GM18873 (cell line): ENCODE measurements at regions not wholly inside any gene's neighbourhood (a gene's known extent, or its start where the extent isn't known, plus 50 kb on each side); places are given as distances from the start of the nearest gene placed in this dataset.
"Not testable (repeated sequence)": the region's sequence is repeated elsewhere in the genome, so short reads cannot be mapped to it uniquely, and the experiment has no call there.

Experiments used
- ATAC-seq: cut with Tn5 transposase; IDR thresholded peaks from one replicate; pipeline ENCODE4 v1.9.1; 2021; ENCODE audit warnings: mild to moderate bottlenecking, moderate library complexity, moderate number of reproducible peaks; ENCODE audit not compliant: unreplicated experiment, low FRiP score

- ATAC-seq = not testable (repeated sequence)
These were observed 113.7 kb upstream of the ZNF92 start for GRCh38 chr7:65259864-65260525.

GRCh38 chr7:65254061-65254460 is 119.6 kb upstream of the ZNF92 start:
- ATAC-seq = no peak

GRCh38 chr7:65251851-65252620 is 121.6 kb upstream of the ZNF92 start:
- ATAC-seq = no peak

GRCh38 chr7:65250697-65251395 is 122.8 kb upstream of the ZNF92 start:
- ATAC-seq = no peak

- no peak for ATAC-seq
These were observed 123.4 kb upstream of the ZNF92 start for GRCh38 chr7:65250216-65250615.

GRCh38 chr7:65247491-65247890 is 126.2 kb upstream of the ZNF92 start:
- no peak for ATAC-seq

- no peak for ATAC-seq
These were observed 133.8 kb upstream of the ZNF92 start for GRCh38 chr7:65239707-65240352.

- no peak for ATAC-seq
These were observed 134.3 kb upstream of the ZNF92 start for GRCh38 chr7:65239324-65239706.

- ATAC-seq = no peak
These were observed 134.9 kb upstream of the ZNF92 start for GRCh38 chr7:65238785-65239184.

GRCh38 chr7:65235586-65235985 is 138.1 kb upstream of the ZNF92 start:
- no peak for ATAC-seq

GRCh38 chr7:65233409-65234034 is 140.1 kb upstream of the ZNF92 start:
- ATAC-seq = no peak

- ATAC-seq = no peak
These were observed 143.4 kb upstream of the ZNF92 start for GRCh38 chr7:65230231-65230630.

GRCh38 chr7:65225422-65226006 is 148.1 kb upstream of the ZNF92 start:
- ATAC-seq = no peak

GRCh38 chr7:65222655-65223054 is 151.0 kb upstream of the ZNF92 start:
- ATAC-seq = no peak

GRCh38 chr7:65221683-65222082 is 152.0 kb upstream of the ZNF92 start:
- ATAC-seq = no peak

- no peak for ATAC-seq
These were observed 154.0 kb upstream of the ZNF92 start for GRCh38 chr7:65219623-65220022.

GRCh38 chr7:65216469-65216868 is 157.2 kb upstream of the ZNF92 start:
- peak; percentile 66 for ATAC-seq

- ATAC-seq = not testable (repeated sequence)
These were observed 160.4 kb upstream of the ZNF92 start for GRCh38 chr7:65213260-65213659.

- ATAC-seq = not testable (repeated sequence)
These were observed 174.4 kb upstream of the ZNF92 start for GRCh38 chr7:65199221-65199620.
